Fibroblast of villous mesenchyme (primary cell): ENCODE measurements at regions not wholly inside any gene's neighbourhood (a gene's known extent, or its start where the extent isn't known, plus 50 kb on each side); places are given as distances from the start of the nearest gene placed in this dataset.

Experiments used
- DNase-seq: peaks from one replicate; pipeline ENCODE4 v3.0.0-alpha.2; 2010; ENCODE audit warnings: low read depth
- H3K4me3 ChIP-seq: 2 replicates; pipeline ENCODE4 v1.5.1; 2011; ENCODE audit warnings: low read depth, mild to moderate bottlenecking, low read length
- CTCF ChIP-seq: IDR thresholded peaks from 2 replicates; pipeline ENCODE4 v1.5.1; 2012; ENCODE audit warnings: low read depth, mild to moderate bottlenecking, low read length; ENCODE audit not compliant: insufficient read depth

GRCh38 chr4:41856797-41857196, 78.4 kb upstream of the TMEM33 start:
- H3K4me3 ChIP-seq, result no peak overlapping the region
- TF ChIP-seq CTCF, result no peak
- no peak for DNase-seq

DNA sequence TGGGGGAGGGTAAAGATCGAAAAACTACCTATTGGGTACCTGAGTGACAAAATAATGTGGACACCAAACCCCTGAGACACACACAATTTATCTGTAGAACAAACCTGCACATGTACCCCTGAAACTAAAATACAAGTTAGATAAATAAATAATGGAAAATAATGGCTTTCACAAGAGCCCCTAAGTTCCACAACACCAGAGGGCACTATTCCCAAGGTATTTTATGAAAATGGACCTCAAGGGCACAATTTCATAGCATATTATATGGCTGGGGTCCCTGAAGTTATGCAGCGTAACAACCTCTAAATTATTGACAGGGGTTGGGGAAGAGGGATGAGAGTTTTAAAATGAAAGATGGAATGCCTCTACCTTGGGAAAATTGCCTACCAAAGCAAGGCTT, 81.3 kb upstream of the TMEM33 start:
- DNase-seq, result no peak
- H3K4me3 ChIP-seq, result no peak overlapping the region
- TF ChIP-seq CTCF, result peak; percentile 23

GRCh38 chr4:41852229-41852628, 83.0 kb upstream of the TMEM33 start:
- H3K4me3 ChIP-seq, result no peak overlapping the region
- no peak for DNase-seq
- no peak for TF ChIP-seq CTCF

- no peak overlapping the region for H3K4me3 ChIP-seq
- no peak for TF ChIP-seq CTCF
- DNase-seq, result no peak
These were observed 83.6 kb upstream of the TMEM33 start for GRCh38 chr4:41851621-41852020.

GRCh38 chr4:41844327-41844726, 90.9 kb upstream of the TMEM33 start:
- DNase-seq, result no peak
- H3K4me3 ChIP-seq, result no peak overlapping the region
- TF ChIP-seq CTCF, result no peak

DNA sequence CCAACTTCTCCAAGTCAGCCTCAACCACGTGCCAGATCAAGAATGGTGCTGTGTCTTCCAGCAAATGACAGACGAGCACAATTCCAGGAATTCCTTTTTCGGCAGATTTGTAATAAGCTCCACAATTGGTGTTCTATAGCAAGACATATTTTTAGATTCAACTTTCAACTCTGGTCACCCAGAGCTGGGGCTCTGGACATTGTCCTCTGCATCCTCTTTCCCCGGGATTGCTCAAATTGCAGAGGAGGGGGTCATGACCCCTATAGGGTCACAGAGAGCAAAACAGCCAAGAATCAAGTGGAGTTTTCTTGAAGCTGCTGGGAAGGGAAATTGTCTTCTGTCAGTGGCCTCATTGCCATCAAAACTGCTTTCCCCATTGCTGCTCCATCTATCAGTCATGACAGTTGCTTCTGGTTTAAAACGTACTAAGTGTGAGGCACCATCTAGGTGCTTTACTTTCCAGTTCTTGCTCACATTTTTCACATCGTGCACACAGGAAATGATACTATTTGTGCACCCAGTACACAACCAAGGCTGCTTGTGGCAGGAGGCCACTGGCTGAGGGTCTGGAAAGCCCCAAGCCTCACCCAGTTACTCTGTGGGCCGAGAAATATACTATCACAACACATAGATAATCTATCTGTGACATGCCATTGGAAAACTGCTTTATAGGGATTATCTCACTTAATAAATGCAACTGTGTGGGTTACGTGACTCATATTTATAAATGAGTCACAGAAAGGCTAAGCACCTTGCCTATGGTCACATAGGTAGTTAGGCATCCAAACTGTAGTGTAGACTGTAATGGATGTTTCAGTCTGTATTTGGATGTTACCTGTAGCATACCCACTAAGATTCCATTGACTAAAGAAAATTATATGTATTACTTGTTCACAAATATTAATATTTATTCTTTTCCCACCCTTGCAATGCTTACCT, 91.7 kb upstream of the PHOX2B start:
- no peak overlapping the region for H3K4me3 ChIP-seq
- DNase-seq, result no peak

More for the DNA sequence above, 91.7 kb upstream of the PHOX2B start:
- TF ChIP-seq CTCF, result no peak
